Activated T-cell treated with anti-CD3 and anti-CD28 coated beads, Interleukin-2, amount 50 U/mL, for 72 hours (primary cell): ENCODE measurements at regions not wholly inside any gene's neighbourhood (a gene's known extent, or its start where the extent isn't known, plus 50 kb on each side); places are given as distances from the start of the nearest gene placed in this dataset.
"Not testable (repeated sequence)": the region's sequence is repeated elsewhere in the genome, so short reads cannot be mapped to it uniquely, and the experiment has no call there.

Experiments
- ATAC-seq, 2 donors: fragments of 150-1000 bp; cut with Tn5 transposase; replicated peaks in 1 of 2; 2 replicates each; pipeline ENCODE4 v1.10.0; 2021; ENCODE audit warnings: moderate library complexity in 2 of 2, mild to moderate bottlenecking in 1 of 2
- DNase-seq, 2 donors: peaks; one replicate each; pipeline ENCODE4 v3.0.0; 2021 to 2022; ENCODE audit warnings: mixed read lengths in 1 of 2
- H3K27ac Mint-ChIP-seq: one replicate; pipeline ENCODE4 v1.8.0; 2022; ENCODE audit warnings: mild to moderate bottlenecking, moderate library complexity, mixed read lengths
- H3K27me3 Mint-ChIP-seq: one replicate; pipeline ENCODE4 v1.8.0; 2022; ENCODE audit warnings: low read depth, mixed read lengths
- H3K36me3 Mint-ChIP-seq, 2 donors: one replicate each; pipeline ENCODE4 v1.8.0; 2022; ENCODE audit warnings: mixed read lengths in 2 of 2, mild to moderate bottlenecking in 1 of 2; ENCODE audit not compliant: insufficient read depth in 2 of 2
- H3K4me1 Mint-ChIP-seq: one replicate; pipeline ENCODE4 v1.8.0; 2022; ENCODE audit warnings: low read depth, mixed read lengths
- H3K4me3 Mint-ChIP-seq, 2 donors: one replicate each; pipeline ENCODE4 v1.8.0; 2022; ENCODE audit warnings: mild to moderate bottlenecking in 2 of 2, mixed read lengths in 2 of 2, moderate library complexity in 2 of 2
- H3K9me3 Mint-ChIP-seq, 2 donors: one replicate each; pipeline ENCODE4 v1.8.0; 2022; ENCODE audit warnings: mixed read lengths in 2 of 2

DNA sequence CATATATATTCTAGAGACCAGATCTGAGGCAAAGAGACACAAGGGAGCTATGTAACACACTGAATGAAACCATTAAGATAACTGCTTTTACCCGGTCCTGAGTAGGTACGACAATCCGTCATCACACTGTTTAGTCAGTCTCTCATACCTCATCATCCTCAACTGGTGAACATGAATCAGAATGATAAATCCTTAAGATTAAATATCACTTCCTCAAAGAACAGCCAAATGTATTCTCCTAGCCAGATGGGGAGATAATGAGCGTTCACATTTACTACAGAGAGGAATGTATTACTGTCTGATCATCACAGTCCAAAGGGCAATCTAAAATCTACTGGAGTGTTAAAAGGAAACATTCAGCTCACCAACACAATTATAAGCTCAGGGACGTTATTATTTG lies 319.4 kb upstream of the STAC start:
- no peak for ATAC-seq
- no peaks in the 10 kb centered on the region for H3K27me3 Mint-ChIP-seq
- H3K36me3 Mint-ChIP-seq: no peaks in the 10 kb centered on the region
- peaks cover 1 to 7% of the 10 kb centered on the region in 2 donors for H3K9me3 Mint-ChIP-seq
- H3K4me1 Mint-ChIP-seq: no peaks in the 10 kb centered on the region
- DNase-seq: no peak
- H3K4me3 Mint-ChIP-seq: no peak overlapping the region
- no peak overlapping the region for H3K27ac Mint-ChIP-seq

DNA sequence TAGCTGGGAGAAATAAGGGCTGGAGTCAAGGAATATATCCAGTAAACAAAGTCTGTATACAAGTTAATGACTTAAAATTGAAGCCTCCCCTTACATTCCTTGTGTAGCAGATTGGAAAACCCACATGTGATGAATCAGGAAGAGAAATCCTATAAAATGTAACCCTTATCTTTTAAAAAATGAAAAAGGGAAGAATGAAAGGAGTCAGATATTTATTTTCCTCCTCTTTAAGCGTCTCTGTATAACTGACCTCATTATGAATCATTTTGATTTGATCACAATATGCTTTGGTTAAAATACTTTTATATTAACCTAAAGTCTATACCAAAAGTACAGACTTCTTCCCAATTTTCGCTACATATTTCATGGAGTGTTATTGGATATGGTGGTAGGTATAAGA lies 316.3 kb upstream of the STAC start:
- ATAC-seq (no peak), DNase-seq (no peak)
- no peaks in the 10 kb centered on the region for H3K4me1 Mint-ChIP-seq
- H3K27me3 Mint-ChIP-seq: no peaks in the 10 kb centered on the region
- no peak overlapping the region for H3K4me3 Mint-ChIP-seq
- H3K36me3 Mint-ChIP-seq: no peaks in the 10 kb centered on the region
- no peak overlapping the region for H3K27ac Mint-ChIP-seq
- H3K9me3 Mint-ChIP-seq: peaks cover 0 to 3% of the 10 kb centered on the region in 2 donors

DNA sequence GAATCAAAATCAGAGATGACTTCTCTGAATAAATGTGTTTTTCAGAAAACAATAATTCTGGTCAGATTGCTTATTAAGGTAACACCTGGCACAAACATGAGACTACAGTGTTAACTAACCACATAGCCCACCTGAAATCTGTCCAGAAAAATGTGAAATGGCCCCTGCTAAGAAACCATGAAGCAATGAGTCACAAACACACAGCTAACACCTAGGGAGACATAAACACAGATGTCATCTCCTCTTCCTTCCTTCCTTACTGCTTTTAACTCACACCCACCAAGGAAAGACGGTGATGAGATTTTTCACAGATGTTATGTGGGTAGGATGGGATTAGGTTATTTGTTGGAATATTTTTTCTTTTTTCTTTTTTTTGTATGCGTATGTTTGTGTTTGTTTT lies 315.0 kb upstream of the STAC start:
- Mint-ChIP-seq H3K27me3 (no peaks in the 10 kb centered on the region), H3K36me3 (no peaks in the 10 kb centered on the region), H3K27ac (no peak overlapping the region), H3K4me3 (no peak overlapping the region), H3K9me3 (peaks cover 0 to 3% of the 10 kb centered on the region in 2 donors), H3K4me1 (no peaks in the 10 kb centered on the region)
- DNase-seq: no peak
- ATAC-seq: no peak

DNA sequence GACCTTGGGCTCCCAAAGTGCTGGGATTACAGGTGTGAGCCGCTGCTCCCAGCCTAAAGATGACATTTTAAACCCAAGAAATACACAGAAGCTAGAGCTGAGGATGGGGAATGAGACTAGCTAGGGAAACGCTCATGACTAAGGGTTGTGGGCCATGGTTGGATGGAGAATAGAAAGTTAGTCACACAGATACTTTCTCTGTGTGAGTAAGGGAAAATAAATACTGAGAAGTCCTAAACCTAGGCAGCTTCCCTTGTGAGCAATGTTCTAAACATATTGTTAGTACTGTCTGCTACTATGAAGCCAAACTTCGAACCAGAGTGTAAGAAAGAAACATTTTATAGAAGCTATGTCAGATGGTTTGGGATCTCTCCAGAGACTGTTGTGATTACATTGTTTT lies 304.8 kb upstream of the STAC start:
- Mint-ChIP-seq H3K9me3 (peaks cover 2 to 6% of the 10 kb centered on the region in 2 donors), H3K4me3 (no peak overlapping the region), H3K27ac (no peak overlapping the region), H3K36me3 (no peaks in the 10 kb centered on the region), H3K4me1 (no peaks in the 10 kb centered on the region), H3K27me3 (no peaks in the 10 kb centered on the region)
- DNase-seq (no peak), ATAC-seq (no peak)

DNA sequence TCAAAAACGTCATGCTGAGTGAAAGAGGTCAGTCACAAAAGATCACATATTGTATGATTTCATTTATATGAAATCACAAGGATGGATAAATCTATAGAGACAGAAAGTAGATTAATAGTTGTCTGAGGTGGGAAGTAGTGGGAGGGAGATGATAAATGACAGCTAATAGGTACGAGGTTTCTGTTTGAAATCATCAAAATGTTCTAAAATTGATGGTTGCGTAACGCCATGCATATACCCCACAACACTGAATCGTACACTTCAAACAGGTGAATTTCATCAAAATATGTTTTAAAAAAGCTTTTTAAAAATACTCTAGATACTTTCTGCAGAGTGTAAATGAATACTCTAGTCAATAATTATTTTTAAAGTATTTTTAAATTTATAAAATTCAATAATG lies 303.0 kb upstream of the STAC start:
- no peak overlapping the region for H3K4me3 Mint-ChIP-seq
- H3K27me3 Mint-ChIP-seq: no peaks in the 10 kb centered on the region
- peaks cover 2 to 4% of the 10 kb centered on the region in 2 donors for H3K9me3 Mint-ChIP-seq
- ATAC-seq: no peak
- DNase-seq: no peak
- no peaks in the 10 kb centered on the region for H3K36me3 Mint-ChIP-seq
- H3K4me1 Mint-ChIP-seq: no peaks in the 10 kb centered on the region
- no peak overlapping the region for H3K27ac Mint-ChIP-seq

DNA sequence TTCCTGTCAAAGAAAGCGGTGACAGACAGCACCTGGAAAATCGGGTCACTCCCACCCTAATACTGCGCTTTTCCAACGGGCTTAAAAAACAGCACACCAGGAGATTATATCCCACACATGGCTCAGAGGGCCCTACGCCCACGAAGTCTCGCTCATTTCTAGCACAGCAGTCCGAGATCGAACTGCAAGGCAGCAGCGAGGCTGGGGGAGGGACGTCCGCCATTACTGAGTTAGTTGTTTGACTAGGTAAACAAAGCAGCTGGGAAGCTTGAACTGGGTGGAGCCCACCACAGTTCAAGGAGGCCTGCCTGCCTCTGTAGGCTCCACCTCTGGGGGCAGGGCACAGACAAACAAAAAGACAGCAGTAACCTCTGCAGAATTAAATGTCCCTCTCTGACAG lies 297.3 kb upstream of the STAC start:
- not testable (repeated sequence) for H3K36me3 Mint-ChIP-seq, ATAC-seq, H3K4me1 Mint-ChIP-seq, H3K9me3 Mint-ChIP-seq, H3K27ac Mint-ChIP-seq, H3K4me3 Mint-ChIP-seq, DNase-seq, H3K27me3 Mint-ChIP-seq

DNA sequence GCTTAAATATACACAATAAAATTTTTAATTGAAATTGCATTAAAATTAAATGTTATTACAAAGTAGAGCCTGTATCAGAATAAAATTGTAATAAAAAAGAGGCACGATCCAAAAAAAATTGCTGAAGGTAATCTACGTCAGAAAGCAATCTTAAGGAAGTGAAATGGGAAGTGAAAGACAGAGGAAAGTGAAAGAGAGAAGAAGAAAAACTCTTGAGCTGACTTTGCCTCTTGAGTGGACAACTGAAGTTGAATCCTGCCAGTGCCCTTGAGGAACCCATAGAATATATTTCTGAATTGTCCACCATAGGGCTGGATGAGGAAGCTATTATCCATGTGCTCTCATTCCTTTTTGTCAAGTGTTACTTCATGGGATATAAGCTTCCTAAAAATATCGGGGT lies 285.1 kb upstream of the STAC start:
- no peak for ATAC-seq
- H3K4me3 Mint-ChIP-seq: no peak overlapping the region
- H3K27me3 Mint-ChIP-seq: no peaks in the 10 kb centered on the region
- H3K36me3 Mint-ChIP-seq: no peaks in the 10 kb centered on the region
- peaks cover 0 to 1% of the 10 kb centered on the region in 2 donors for H3K9me3 Mint-ChIP-seq
- no peaks in the 10 kb centered on the region for H3K4me1 Mint-ChIP-seq
- H3K27ac Mint-ChIP-seq: no peak overlapping the region
- DNase-seq: no peak

DNA sequence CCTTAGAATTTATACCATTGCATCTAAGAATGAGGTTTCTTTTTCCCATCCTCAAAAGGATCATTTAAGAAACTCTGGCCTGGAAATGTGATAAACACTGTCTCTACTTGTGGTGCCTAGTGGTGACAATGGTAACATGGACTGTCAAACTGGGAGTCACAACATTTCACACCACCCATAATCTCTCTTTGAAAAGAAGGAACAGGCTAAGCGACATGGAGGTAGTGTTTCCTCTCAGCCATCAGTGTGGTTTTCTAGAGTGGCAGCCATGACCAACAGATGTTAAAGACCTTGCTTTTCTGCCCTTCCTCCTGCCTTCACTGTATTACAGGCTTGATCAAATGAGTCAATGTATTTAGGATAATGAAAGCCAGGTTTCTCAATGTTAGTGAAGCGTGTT lies 283.1 kb upstream of the STAC start:
- no peak for DNase-seq
- Mint-ChIP-seq H3K9me3 (peaks cover 0 to 1% of the 10 kb centered on the region in 2 donors), H3K4me3 (no peak overlapping the region), H3K27ac (no peak overlapping the region), H3K27me3 (no peaks in the 10 kb centered on the region), H3K4me1 (no peaks in the 10 kb centered on the region), H3K36me3 (no peaks in the 10 kb centered on the region)
- no peak for ATAC-seq

DNA sequence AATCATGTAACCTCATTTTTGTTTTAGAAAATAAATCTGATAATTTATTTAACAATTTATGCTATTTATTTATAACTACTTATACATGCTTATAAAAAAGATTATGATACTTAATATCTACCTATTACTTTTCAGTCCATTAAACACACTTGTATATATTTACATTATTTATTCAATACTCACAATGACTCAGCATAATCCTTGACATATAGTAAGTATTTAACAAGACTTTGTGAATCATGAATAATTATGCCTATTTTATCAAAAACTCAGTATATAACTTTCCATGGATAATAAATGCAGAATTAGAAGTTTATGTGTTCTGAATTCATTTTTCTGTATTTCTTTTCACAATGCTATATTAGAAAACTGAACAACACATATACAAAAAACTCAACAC lies 266.0 kb upstream of the STAC start:
- no peaks in the 10 kb centered on the region for H3K36me3 Mint-ChIP-seq
- no peak overlapping the region for H3K27ac Mint-ChIP-seq
- no peak overlapping the region for H3K4me3 Mint-ChIP-seq
- ATAC-seq (no peak), DNase-seq (no peak)
- no peaks in the 10 kb centered on the region for H3K9me3 Mint-ChIP-seq
- no peaks in the 10 kb centered on the region for H3K4me1 Mint-ChIP-seq
- no peaks in the 10 kb centered on the region for H3K27me3 Mint-ChIP-seq

DNA sequence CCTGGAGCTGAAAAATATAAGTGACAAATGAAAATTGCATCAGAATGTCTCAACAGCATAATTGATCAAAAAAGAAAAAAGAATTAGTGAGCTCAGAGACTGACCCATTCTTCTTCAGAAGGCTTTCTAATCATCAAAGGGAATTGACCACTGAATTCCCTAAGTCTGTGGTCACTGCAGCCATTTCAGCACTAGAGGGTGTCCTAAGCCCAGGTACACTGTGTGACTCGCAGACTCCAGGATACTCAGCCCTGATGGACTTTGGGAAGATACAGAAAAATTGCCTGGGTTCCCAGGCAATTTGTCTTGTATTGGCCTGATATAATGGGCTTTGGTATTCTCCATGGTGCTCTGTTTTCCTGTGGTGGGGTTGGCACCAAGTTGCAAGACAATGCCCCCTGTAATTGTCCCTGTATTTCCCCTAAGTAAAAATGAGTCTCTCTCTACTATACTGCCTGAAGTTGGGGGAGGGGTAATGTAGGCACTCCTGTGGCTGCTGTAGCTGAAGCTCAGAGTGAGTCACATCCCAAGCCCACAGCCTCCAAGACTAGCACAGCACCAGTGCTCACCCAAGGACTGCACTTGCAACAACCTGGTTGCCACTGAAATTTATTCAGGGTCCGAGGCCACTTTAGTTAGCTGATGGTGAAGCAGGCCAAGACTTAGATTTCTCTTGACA lies 256.0 kb upstream of the STAC start:
- Mint-ChIP-seq H3K27me3 (no peaks in the 10 kb centered on the region), H3K9me3 (peaks cover 4 to 9% of the 10 kb centered on the region in 2 donors), H3K4me1 (no peaks in the 10 kb centered on the region), H3K4me3 (no peak overlapping the region), H3K27ac (no peak overlapping the region), H3K36me3 (peaks cover 0 to 3% of the 10 kb centered on the region in 2 donors)
- DNase-seq (no peak), ATAC-seq (no peak)

DNA sequence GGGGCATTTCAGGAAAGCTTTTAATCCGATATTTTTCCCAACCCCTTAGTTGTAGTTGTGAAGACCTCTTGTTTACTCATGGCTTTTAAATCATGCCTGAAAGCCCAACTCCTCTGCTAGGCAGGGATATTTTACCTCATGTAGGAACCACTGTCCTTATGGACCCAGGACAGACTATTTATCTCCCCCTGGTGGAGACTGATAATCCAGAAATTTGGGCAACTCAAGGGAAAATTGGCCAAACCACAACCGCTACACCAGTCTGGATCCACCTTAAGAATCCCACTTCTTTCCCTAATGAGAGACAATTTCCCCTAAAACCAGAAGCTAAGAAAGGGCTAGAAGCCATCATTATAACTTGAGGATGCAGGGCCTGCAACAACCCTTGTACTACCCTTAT lies 248.1 kb upstream of the STAC start:
- H3K27ac Mint-ChIP-seq: no peak overlapping the region
- H3K4me3 Mint-ChIP-seq: no peak overlapping the region
- H3K9me3 Mint-ChIP-seq: peaks cover 2 to 4% of the 10 kb centered on the region in 2 donors
- H3K36me3 Mint-ChIP-seq: no peaks in the 10 kb centered on the region
- ATAC-seq (no peak), DNase-seq (no peak)
- no peaks in the 10 kb centered on the region for H3K4me1 Mint-ChIP-seq
- no peaks in the 10 kb centered on the region for H3K27me3 Mint-ChIP-seq

DNA sequence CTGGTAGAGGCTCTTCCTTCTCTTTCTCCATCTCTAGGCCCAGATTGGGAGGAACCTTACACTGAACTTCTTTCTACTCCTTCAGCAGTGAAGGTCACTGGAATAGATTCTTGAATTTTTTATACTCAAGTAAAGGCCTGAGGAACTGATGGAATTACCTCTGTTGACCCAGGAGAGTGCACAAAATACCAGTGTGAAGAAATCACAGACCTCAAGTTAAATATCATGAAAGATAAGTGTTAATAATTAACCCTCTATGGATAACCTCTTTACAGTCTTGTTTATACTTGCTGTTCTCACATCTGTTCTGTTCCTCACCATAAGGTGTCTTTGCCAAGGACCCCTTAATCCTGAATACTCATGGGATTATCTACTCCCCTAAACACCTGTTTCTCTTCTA lies 244.4 kb upstream of the STAC start:
- Mint-ChIP-seq H3K36me3 (no peaks in the 10 kb centered on the region), H3K4me1 (no peaks in the 10 kb centered on the region), H3K27ac (no peak overlapping the region), H3K9me3 (peaks cover 2 to 3% of the 10 kb centered on the region in 2 donors), H3K27me3 (no peaks in the 10 kb centered on the region), H3K4me3 (no peak overlapping the region)
- DNase-seq (no peak), ATAC-seq (no peak)

DNA sequence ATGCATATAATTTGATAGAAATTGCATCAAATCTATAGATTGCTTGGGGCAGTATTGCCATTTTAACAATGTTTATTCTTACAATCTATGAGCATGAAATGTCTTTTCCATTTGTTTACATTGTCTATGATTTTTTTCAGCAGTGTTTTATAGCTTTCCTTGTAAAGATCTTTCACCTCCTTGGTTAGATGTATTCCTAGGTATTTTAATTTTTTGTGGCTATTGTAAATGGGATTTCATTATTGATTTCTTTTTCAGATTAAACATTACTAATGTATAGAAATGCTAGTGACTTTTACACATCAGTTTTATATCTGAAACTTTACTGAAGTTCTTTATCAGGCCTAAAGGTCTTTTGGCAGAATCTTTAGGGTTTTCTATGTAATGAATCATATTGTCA lies 237.6 kb upstream of the STAC start:
- Mint-ChIP-seq H3K4me3 (no peak overlapping the region), H3K27me3 (no peaks in the 10 kb centered on the region), H3K36me3 (no peaks in the 10 kb centered on the region), H3K4me1 (no peaks in the 10 kb centered on the region), H3K27ac (no peak overlapping the region), H3K9me3 (no peaks in the 10 kb centered on the region)
- ATAC-seq (no peak), DNase-seq (no peak)

DNA sequence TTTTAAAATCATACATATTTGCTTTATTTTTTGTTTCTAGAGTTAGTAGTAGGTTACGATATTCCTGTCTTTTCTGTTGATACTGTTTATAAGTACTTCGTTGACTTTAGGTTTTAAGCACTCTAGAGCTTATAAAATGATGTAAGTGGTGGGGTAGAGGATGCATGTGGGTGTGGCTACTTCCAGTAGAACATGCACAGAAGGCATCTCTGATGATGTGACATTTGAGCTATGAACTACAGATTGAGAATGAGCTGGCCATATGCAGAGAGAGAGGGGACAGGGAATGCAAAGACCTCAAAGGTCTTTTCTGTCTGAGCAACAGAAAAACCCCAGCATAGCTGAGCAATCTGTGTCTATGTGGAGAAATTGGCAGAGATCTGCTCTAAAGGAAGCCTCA lies 233.9 kb upstream of the STAC start:
- no peaks in the 10 kb centered on the region for H3K4me1 Mint-ChIP-seq
- no peak overlapping the region for H3K27ac Mint-ChIP-seq
- no peaks in the 10 kb centered on the region for H3K27me3 Mint-ChIP-seq
- ATAC-seq: no peak
- H3K4me3 Mint-ChIP-seq: no peak overlapping the region
- DNase-seq: no peak
- no peaks in the 10 kb centered on the region for H3K36me3 Mint-ChIP-seq
- peaks cover 0 to 2% of the 10 kb centered on the region in 2 donors for H3K9me3 Mint-ChIP-seq
